SK-N-SH (cell line): ENCODE measurements at regions not wholly inside any gene's neighbourhood (a gene's known extent, or its start where the extent isn't known, plus 50 kb on each side); places are given as distances from the start of the nearest gene placed in this dataset.

Experiments used
- CTCF ChIA-PET: fragments of 300-600, 350-600 bp; formaldehyde crosslinking; extraction: SDS; loops from one replicate; lab custom pipeline; 2021; lab: Yijun Ruan, JAX
- POLR2A ChIA-PET: fragments of 350-600 bp; sonication (Branson Sonifier 250); formaldehyde crosslinking; extraction: SDS; loops from one replicate; lab custom pipeline; 2020; ENCODE audit warnings: antibody characterized with exemption, inconsistent platforms; lab: Yijun Ruan, JAX
- DNase-seq: peaks from one replicate; pipeline ENCODE4 v3.0.0; 2012
- H2AFZ ChIP-seq: fragments of 200-600 bp; sonication (generic); 2 replicates; pipeline ENCODE4 v1.8.1; 2016; ENCODE audit warnings: antibody characterized with exemption, mild to moderate bottlenecking, low read depth
- H3F3A ChIP-seq: fragments of 200-600 bp; sonication (generic); replicated peaks from 2 replicates; pipeline ENCODE3; 2016; ENCODE audit warnings: antibody characterized with exemption, mild to moderate bottlenecking; ENCODE audit not compliant: insufficient read depth
- H3K27ac ChIP-seq, 2 experiments: fragments of 200-500 bp in 1 of 2; fragments of 200-600 bp in 1 of 2; sonication (Bioruptor generic) in 1 of 2; sonication (generic), shearing (Covaris generic) in 1 of 2; 2 replicates each; pipeline versions ENCODE4 v1.5.1 to v1.6.1; 2014 to 2016; ENCODE audit warnings: low read depth in 2 of 2, inconsistent platforms in 1 of 2, low read length in 1 of 2, mild to moderate bottlenecking in 1 of 2, mixed read lengths in 1 of 2
- H3K27me3 ChIP-seq: fragments of 200-600 bp; sonication (generic), shearing (Covaris generic); 2 replicates; pipeline ENCODE4 v1.6.1; 2016; ENCODE audit warnings: mixed run types; ENCODE audit not compliant: insufficient read depth
- H3K36me3 ChIP-seq, 2 experiments: fragments of 200-500 bp in 1 of 2; fragments of 200-600 bp in 1 of 2; sonication (Bioruptor generic) in 1 of 2; sonication (generic) in 1 of 2; replicated peaks in 1 of 2; 2 replicates each; pipeline versions ENCODE3 to v1.5.1; 2014 to 2016; ENCODE audit warnings: low read length in 1 of 2, mild to moderate bottlenecking in 1 of 2; ENCODE audit not compliant: insufficient read depth in 2 of 2, control insufficient read depth in 1 of 2
- H3K4me1 ChIP-seq, 2 experiments: fragments of 200-500 bp in 1 of 2; fragments of 200-600 bp in 1 of 2; sonication (Bioruptor generic) in 1 of 2; sonication (generic), shearing (Covaris generic) in 1 of 2; 2 replicates each; pipeline versions ENCODE4 v1.5.1 to v1.6.1; 2014 to 2016; ENCODE audit warnings: low read depth in 1 of 2, low read length in 1 of 2, mixed run types in 1 of 2; ENCODE audit not compliant: insufficient read depth in 2 of 2, control insufficient read depth in 1 of 2
- H3K4me2 ChIP-seq: fragments of 200-600 bp; sonication (generic), shearing (Covaris generic); 2 replicates; pipeline ENCODE4 v1.6.1; 2017; ENCODE audit warnings: mixed run types
- H3K4me3 ChIP-seq, 2 experiments: fragments of 200-500 bp in 1 of 2; fragments of 200-600 bp in 1 of 2; sonication (Bioruptor generic) in 1 of 2; sonication (generic), shearing (Covaris generic) in 1 of 2; 2 replicates each; pipeline versions ENCODE4 v1.5.1 to v1.8.1; 2014 to 2016; ENCODE audit warnings: low read depth in 2 of 2, inconsistent platforms in 1 of 2, low read length in 1 of 2, mild to moderate bottlenecking in 1 of 2, mixed read lengths in 1 of 2, moderate library complexity in 1 of 2
- H3K79me2 ChIP-seq: fragments of 200-600 bp; sonication (generic); 2 replicates; pipeline ENCODE4 v1.8.1; 2017; ENCODE audit warnings: mild to moderate bottlenecking; ENCODE audit not compliant: insufficient read depth
- H3K9ac ChIP-seq: fragments of 200-600 bp; sonication (generic); 2 replicates; pipeline ENCODE4 v1.6.1; 2017; ENCODE audit warnings: mixed run types
- H3K9me2 ChIP-seq: fragments of 200-600 bp; sonication (generic); 2 replicates; pipeline ENCODE4 v1.6.1; 2017; ENCODE audit warnings: mixed run types
- H3K9me3 ChIP-seq: fragments of 200-600 bp; sonication (generic); 2 replicates; pipeline ENCODE4 v1.6.1; 2017; ENCODE audit warnings: mixed run types, mild to moderate bottlenecking, moderate library complexity
- H4K20me1 ChIP-seq: fragments of 200-600 bp; sonication (generic); 2 replicates; pipeline ENCODE4 v1.6.1; 2017; ENCODE audit warnings: mild to moderate bottlenecking, mixed run types; ENCODE audit not compliant: insufficient read depth
- CHD2 ChIP-seq: fragments of 150-350 bp; IDR thresholded peaks from 2 replicates; pipeline ENCODE4 v1.6.1; 2018; ENCODE audit warnings: low read length; ENCODE audit not compliant: partially characterized antibody
- FOXM1 ChIP-seq: IDR thresholded peaks from 2 replicates; pipeline ENCODE4 v1.4.0; 2012; ENCODE audit warnings: low read depth, mild to moderate bottlenecking
- GABPA ChIP-seq: IDR thresholded peaks from 2 replicates; pipeline ENCODE4 v1.4.0; 2012; ENCODE audit warnings: low read depth, mild to moderate bottlenecking
- GATA2 ChIP-seq: sonication (generic); formaldehyde crosslinking; IDR thresholded peaks from 2 replicates; pipeline ENCODE4 v1.5.0; 2020; ENCODE audit warnings: mild to moderate bottlenecking, missing genetic modification reagents
- JUND ChIP-seq: IDR thresholded peaks from 2 replicates; pipeline ENCODE4 v1.4.0; 2012
- NRF1 ChIP-seq: IDR thresholded peaks from 2 replicates; pipeline ENCODE4 v1.6.1; 2012; ENCODE audit warnings: low read depth, mild to moderate bottlenecking, low read length
- RAD21 ChIP-seq: IDR thresholded peaks from 2 replicates; pipeline ENCODE4 v1.6.1; 2012; ENCODE audit warnings: mild to moderate bottlenecking, low read length
- SIN3A ChIP-seq: IDR thresholded peaks from 2 replicates; pipeline ENCODE4 v1.6.1; 2012; ENCODE audit warnings: low read depth, mild to moderate bottlenecking, low read length, moderate library complexity, borderline replicate concordance
- TCF12 ChIP-seq: IDR thresholded peaks from 2 replicates; pipeline ENCODE4 v1.4.0; 2012
- TEAD4 ChIP-seq: IDR thresholded peaks from 2 replicates; pipeline ENCODE4 v1.4.0; 2012; ENCODE audit warnings: mild to moderate bottlenecking, borderline replicate concordance; ENCODE audit not compliant: insufficient read depth
- YY1 ChIP-seq: IDR thresholded peaks from 2 replicates; pipeline ENCODE4 v1.4.0; 2012; ENCODE audit warnings: low read depth, mild to moderate bottlenecking
- WGBS: methylation state at CpG from one replicate; pipeline ENCODE4 v1.1.6; 2017; ENCODE audit warnings: low lambda C conversion rate; 5-methylcytosine and 5-hydroxymethylcytosine counted together
- TF ChIP-seq, protein P1 (sequence below): fragments of 200-600 bp; sonication (generic); IDR thresholded peaks from 2 replicates; pipeline ENCODE4 v1.6.1; 2017; ENCODE audit warnings: antibody characterized with exemption, mild to moderate bottlenecking, moderate library complexity
- TF ChIP-seq, protein P2 (sequence below): IDR thresholded peaks from 2 replicates; pipeline ENCODE4 v1.4.0; 2012; ENCODE audit warnings: low read depth, borderline replicate concordance
- TF ChIP-seq, protein P3 (sequence below): IDR thresholded peaks from 2 replicates; pipeline ENCODE4 v1.6.1; 2012; ENCODE audit warnings: mild to moderate bottlenecking, low read depth, low read length, moderate library complexity

DNA sequence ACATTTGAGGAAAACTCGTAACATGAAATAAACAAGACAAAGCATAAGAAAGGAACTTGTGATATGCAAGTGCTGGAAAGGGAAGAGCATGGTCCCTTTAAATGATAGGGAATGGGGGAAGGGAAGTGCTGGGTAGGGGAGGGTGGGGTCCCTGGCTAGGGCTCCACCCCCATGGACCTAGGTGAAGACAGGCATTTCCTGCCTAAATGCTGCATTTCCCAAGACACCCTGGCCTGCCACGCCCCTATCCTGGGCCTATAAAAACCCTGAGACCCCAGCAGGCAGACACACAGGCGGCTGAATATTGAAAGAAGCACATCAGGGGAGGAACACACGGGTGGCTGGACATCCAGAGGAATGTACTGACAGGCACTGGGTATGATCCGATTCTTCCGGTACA, 499.9 kb downstream of the ZEB2 start:
- WGBS = 81% methylated on average over 5 of the region's 6 CpGs
- no peaks in the 10 kb centered on the region for H3K27me3 ChIP-seq
- no peak overlapping the region for H3K4me2 ChIP-seq
- no peaks in the 10 kb centered on the region for H3K79me2 ChIP-seq
- H3K4me1 ChIP-seq = no peaks in the 10 kb centered on the region
- no peaks in the 10 kb centered on the region for H3K9me2 ChIP-seq
- no peak for DNase-seq
- no peaks in the 10 kb centered on the region for H3F3A ChIP-seq
- ChIA-PET POLR2A (no interaction called here), CTCF (no interaction called here)
- H3K4me3 ChIP-seq = no peak overlapping the region
- no peaks in the 10 kb centered on the region for H4K20me1 ChIP-seq
- peaks cover 7% of the 10 kb centered on the region; the same call in 1 of the 2 replicates for H3K9me3 ChIP-seq
- no peak overlapping the region for H3K9ac ChIP-seq
- no peak overlapping the region for H3K27ac ChIP-seq
- H3K36me3 ChIP-seq = no peaks in the 10 kb centered on the region
- TF ChIP-seq, protein P1, sequence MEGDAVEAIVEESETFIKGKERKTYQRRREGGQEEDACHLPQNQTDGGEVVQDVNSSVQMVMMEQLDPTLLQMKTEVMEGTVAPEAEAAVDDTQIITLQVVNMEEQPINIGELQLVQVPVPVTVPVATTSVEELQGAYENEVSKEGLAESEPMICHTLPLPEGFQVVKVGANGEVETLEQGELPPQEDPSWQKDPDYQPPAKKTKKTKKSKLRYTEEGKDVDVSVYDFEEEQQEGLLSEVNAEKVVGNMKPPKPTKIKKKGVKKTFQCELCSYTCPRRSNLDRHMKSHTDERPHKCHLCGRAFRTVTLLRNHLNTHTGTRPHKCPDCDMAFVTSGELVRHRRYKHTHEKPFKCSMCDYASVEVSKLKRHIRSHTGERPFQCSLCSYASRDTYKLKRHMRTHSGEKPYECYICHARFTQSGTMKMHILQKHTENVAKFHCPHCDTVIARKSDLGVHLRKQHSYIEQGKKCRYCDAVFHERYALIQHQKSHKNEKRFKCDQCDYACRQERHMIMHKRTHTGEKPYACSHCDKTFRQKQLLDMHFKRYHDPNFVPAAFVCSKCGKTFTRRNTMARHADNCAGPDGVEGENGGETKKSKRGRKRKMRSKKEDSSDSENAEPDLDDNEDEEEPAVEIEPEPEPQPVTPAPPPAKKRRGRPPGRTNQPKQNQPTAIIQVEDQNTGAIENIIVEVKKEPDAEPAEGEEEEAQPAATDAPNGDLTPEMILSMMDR = no peak
- TF ChIP-seq TEAD4 (no peak), TCF12 (no peak), GABPA (no peak), FOXM1 (no peak), RAD21 (no peak), GATA2 (no peak), JUND (no peak), NRF1 (no peak), SIN3A (no peak), CHD2 (no peak), YY1 (no peak)
- TF ChIP-seq, protein P2, sequence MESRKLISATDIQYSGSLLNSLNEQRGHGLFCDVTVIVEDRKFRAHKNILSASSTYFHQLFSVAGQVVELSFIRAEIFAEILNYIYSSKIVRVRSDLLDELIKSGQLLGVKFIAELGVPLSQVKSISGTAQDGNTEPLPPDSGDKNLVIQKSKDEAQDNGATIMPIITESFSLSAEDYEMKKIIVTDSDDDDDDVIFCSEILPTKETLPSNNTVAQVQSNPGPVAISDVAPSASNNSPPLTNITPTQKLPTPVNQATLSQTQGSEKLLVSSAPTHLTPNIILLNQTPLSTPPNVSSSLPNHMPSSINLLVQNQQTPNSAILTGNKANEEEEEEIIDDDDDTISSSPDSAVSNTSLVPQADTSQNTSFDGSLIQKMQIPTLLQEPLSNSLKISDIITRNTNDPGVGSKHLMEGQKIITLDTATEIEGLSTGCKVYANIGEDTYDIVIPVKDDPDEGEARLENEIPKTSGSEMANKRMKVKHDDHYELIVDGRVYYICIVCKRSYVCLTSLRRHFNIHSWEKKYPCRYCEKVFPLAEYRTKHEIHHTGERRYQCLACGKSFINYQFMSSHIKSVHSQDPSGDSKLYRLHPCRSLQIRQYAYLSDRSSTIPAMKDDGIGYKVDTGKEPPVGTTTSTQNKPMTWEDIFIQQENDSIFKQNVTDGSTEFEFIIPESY = no peak
- TF ChIP-seq, protein P3, sequence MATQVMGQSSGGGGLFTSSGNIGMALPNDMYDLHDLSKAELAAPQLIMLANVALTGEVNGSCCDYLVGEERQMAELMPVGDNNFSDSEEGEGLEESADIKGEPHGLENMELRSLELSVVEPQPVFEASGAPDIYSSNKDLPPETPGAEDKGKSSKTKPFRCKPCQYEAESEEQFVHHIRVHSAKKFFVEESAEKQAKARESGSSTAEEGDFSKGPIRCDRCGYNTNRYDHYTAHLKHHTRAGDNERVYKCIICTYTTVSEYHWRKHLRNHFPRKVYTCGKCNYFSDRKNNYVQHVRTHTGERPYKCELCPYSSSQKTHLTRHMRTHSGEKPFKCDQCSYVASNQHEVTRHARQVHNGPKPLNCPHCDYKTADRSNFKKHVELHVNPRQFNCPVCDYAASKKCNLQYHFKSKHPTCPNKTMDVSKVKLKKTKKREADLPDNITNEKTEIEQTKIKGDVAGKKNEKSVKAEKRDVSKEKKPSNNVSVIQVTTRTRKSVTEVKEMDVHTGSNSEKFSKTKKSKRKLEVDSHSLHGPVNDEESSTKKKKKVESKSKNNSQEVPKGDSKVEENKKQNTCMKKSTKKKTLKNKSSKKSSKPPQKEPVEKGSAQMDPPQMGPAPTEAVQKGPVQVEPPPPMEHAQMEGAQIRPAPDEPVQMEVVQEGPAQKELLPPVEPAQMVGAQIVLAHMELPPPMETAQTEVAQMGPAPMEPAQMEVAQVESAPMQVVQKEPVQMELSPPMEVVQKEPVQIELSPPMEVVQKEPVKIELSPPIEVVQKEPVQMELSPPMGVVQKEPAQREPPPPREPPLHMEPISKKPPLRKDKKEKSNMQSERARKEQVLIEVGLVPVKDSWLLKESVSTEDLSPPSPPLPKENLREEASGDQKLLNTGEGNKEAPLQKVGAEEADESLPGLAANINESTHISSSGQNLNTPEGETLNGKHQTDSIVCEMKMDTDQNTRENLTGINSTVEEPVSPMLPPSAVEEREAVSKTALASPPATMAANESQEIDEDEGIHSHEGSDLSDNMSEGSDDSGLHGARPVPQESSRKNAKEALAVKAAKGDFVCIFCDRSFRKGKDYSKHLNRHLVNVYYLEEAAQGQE = no peak
- TF ChIP-seq, all 33 proteins: peak for 0
- H2AFZ ChIP-seq = no peak overlapping the region
